H9 (cell line): ENCODE measurements at regions not wholly inside any gene's neighbourhood (a gene's known extent, or its start where the extent isn't known, plus 50 kb on each side); places are given as distances from the start of the nearest gene placed in this dataset.

Experiments
- DNase-seq: peaks from one replicate; pipeline ENCODE4 v3.0.0-alpha.2; 2017
- H2AFZ ChIP-seq: one replicate; pipeline ENCODE4 v1.6.1; 2013; ENCODE audit warnings: mild to moderate bottlenecking, low read length, control low read depth, moderate library complexity
- H2AK5ac ChIP-seq: 2 replicates; pipeline ENCODE4 v1.6.1; 2013; ENCODE audit warnings: low read length, control low read depth, mixed read lengths; ENCODE audit not compliant: insufficient read length
- H2BK120ac ChIP-seq: one replicate; pipeline ENCODE4 v1.6.1; 2013; ENCODE audit warnings: low read depth, mild to moderate bottlenecking, low read length, control low read depth, inconsistent platforms; ENCODE audit not compliant: poor library complexity, severe bottlenecking
- H2BK12ac ChIP-seq: 2 replicates; pipeline ENCODE4 v1.6.1; 2013; ENCODE audit warnings: low read length, control low read depth, mixed read lengths, low read depth; ENCODE audit not compliant: insufficient read length
- H2BK15ac ChIP-seq: 2 replicates; pipeline ENCODE4 v1.6.1; 2013; ENCODE audit warnings: low read depth, low read length, control low read depth
- H2BK20ac ChIP-seq: one replicate; pipeline ENCODE4 v1.6.1; 2013; ENCODE audit warnings: low read depth, mild to moderate bottlenecking, low read length, control low read depth, inconsistent platforms; ENCODE audit not compliant: poor library complexity, severe bottlenecking
- H2BK5ac ChIP-seq: 2 replicates; pipeline ENCODE4 v1.6.1; 2013; ENCODE audit warnings: low read length, control low read depth, mixed read lengths; ENCODE audit not compliant: insufficient read length
- H3K14ac ChIP-seq: 2 replicates; pipeline ENCODE4 v1.6.1; 2013; ENCODE audit warnings: low read length, control low read depth; ENCODE audit not compliant: insufficient read depth
- H3K18ac ChIP-seq: 2 replicates; pipeline ENCODE4 v1.6.1; 2013; ENCODE audit warnings: low read depth, mild to moderate bottlenecking, mixed read lengths, low read length, control low read depth; ENCODE audit not compliant: insufficient read length
- H3K23ac ChIP-seq: 2 replicates; pipeline ENCODE4 v1.6.1; 2013; ENCODE audit warnings: low read length, control low read depth, mixed read lengths, low read depth; ENCODE audit not compliant: insufficient read length
- H3K23me2 ChIP-seq: 2 replicates; pipeline ENCODE4 v1.6.1; 2013; ENCODE audit warnings: low read depth, mild to moderate bottlenecking, mixed read lengths, low read length, control low read depth; ENCODE audit not compliant: insufficient read length, poor library complexity, severe bottlenecking
- H3K27ac ChIP-seq: 2 replicates; pipeline ENCODE4 v1.5.1; 2013; ENCODE audit warnings: low read length, control low read depth, mixed read lengths, low read depth; ENCODE audit not compliant: insufficient read length
- H3K27me3 ChIP-seq: 2 replicates; pipeline ENCODE4 v1.6.1; 2013; ENCODE audit warnings: low read length, control low read depth, inconsistent platforms; ENCODE audit not compliant: insufficient read depth
- H3K4ac ChIP-seq: 2 replicates; pipeline ENCODE4 v1.6.1; 2013; ENCODE audit warnings: low read depth, mild to moderate bottlenecking, control low read depth, inconsistent platforms, low read length, moderate library complexity
- H3K4me1 ChIP-seq: 2 replicates; pipeline ENCODE4 v1.6.1; 2013; ENCODE audit warnings: low read length, control low read depth, inconsistent platforms; ENCODE audit not compliant: insufficient read depth
- H3K4me2 ChIP-seq: 2 replicates; pipeline ENCODE4 v1.6.1; 2013; ENCODE audit warnings: low read length, control low read depth, mixed read lengths; ENCODE audit not compliant: insufficient read length, insufficient read depth
- H3K56ac ChIP-seq: 2 replicates; pipeline ENCODE4 v1.6.1; 2013; ENCODE audit warnings: low read depth, mild to moderate bottlenecking, mixed read lengths, low read length, control low read depth; ENCODE audit not compliant: insufficient read length
- H3K79me1 ChIP-seq: 2 replicates; pipeline ENCODE4 v1.6.1; 2013; ENCODE audit warnings: low read depth, mild to moderate bottlenecking, moderate library complexity, low read length, control low read depth, inconsistent platforms; ENCODE audit not compliant: insufficient read depth, poor library complexity, severe bottlenecking
- H3K79me2 ChIP-seq: 2 replicates; pipeline ENCODE4 v1.6.1; 2013; ENCODE audit warnings: low read length, control low read depth, inconsistent platforms; ENCODE audit not compliant: insufficient read depth
- H3K9ac ChIP-seq: 2 replicates; pipeline ENCODE4 v1.6.1; 2013; ENCODE audit warnings: low read length, control low read depth, mixed read lengths; ENCODE audit not compliant: insufficient read length; ENCODE audit errors: extremely low read depth
- H3K9me3 ChIP-seq: one replicate; pipeline ENCODE4 v1.6.1; 2013; ENCODE audit warnings: low read depth, low read length, inconsistent platforms; ENCODE audit not compliant: control insufficient read depth
- H3T11ph ChIP-seq: one replicate; pipeline ENCODE4 v1.6.1; 2013; ENCODE audit warnings: mild to moderate bottlenecking, low read length, control low read depth, inconsistent platforms
- H4K20me1 ChIP-seq: one replicate; pipeline ENCODE4 v1.6.1; 2013; ENCODE audit not compliant: control insufficient read depth, insufficient read length, insufficient read depth
- H4K5ac ChIP-seq: 2 replicates; pipeline ENCODE4 v1.6.1; 2013; ENCODE audit warnings: low read depth, mild to moderate bottlenecking, mixed read lengths, low read length, control low read depth; ENCODE audit not compliant: insufficient read length
- H4K8ac ChIP-seq: replicated peaks from 2 replicates; pipeline ENCODE4 v1.6.1; 2013; ENCODE audit warnings: low read length, control low read depth, mixed read lengths, low read depth; ENCODE audit not compliant: insufficient read length
- H4K91ac ChIP-seq: 2 replicates; pipeline ENCODE4 v1.6.1; 2013; ENCODE audit warnings: low read depth, mild to moderate bottlenecking, moderate library complexity, mixed read lengths, low read length, control low read depth; ENCODE audit not compliant: insufficient read length
- H3K27ac Mint-ChIP-seq, 3 experiments: 2 replicates in 2 of 3; 3 replicates in 1 of 3; pipeline ENCODE4 v1.8.0; 2020 to 2021; ENCODE audit warnings: mixed read lengths in 3 of 3, mild to moderate bottlenecking in 1 of 3, moderate library complexity in 1 of 3
- H3K27me3 Mint-ChIP-seq: 2 replicates; pipeline ENCODE4 v1.8.0; 2021; ENCODE audit warnings: low read depth, mild to moderate bottlenecking, moderate library complexity, mixed read lengths
- H3K36me3 Mint-ChIP-seq, 3 experiments: 2 replicates in 2 of 3; 3 replicates in 1 of 3; pipeline ENCODE4 v1.8.0; 2020 to 2021; ENCODE audit warnings: low read depth in 3 of 3, mixed read lengths in 3 of 3; ENCODE audit not compliant: insufficient read depth in 1 of 3
- H3K4me1 Mint-ChIP-seq, 2 experiments: 2 replicates each; pipeline ENCODE4 v1.8.0; 2020; ENCODE audit warnings: mixed read lengths in 2 of 2
- H3K4me3 Mint-ChIP-seq, 2 experiments: 2 replicates in 1 of 2; 3 replicates in 1 of 2; pipeline ENCODE4 v1.8.0; 2020 to 2021; ENCODE audit warnings: mild to moderate bottlenecking in 2 of 2, mixed read lengths in 2 of 2, moderate library complexity in 1 of 2
- H3K9me3 Mint-ChIP-seq, 2 experiments: 2 replicates in 1 of 2; 3 replicates in 1 of 2; pipeline ENCODE4 v1.8.0; 2020; ENCODE audit warnings: mild to moderate bottlenecking in 2 of 2, mixed read lengths in 2 of 2, moderate library complexity in 1 of 2
- CTCF ChIP-seq: fragments of 200-600 bp; sonication (generic); conservative IDR thresholded peaks from 3 replicates; pipeline ENCODE4 v1.8.0; 2021; ENCODE audit warnings: antibody characterized with exemption, mild to moderate bottlenecking
- WGBS: extraction: QIAGEN DNeasy Blood & Tissue Kit; methylation state at CpG from one replicate; pipeline ENCODE4 v1.1.7; 2013; ENCODE audit warnings: missing lambda C conversion rate, low lambda C conversion rate, mixed read lengths; ENCODE audit not compliant: insufficient read length; ENCODE audit errors: extremely low coverage; 5-methylcytosine and 5-hydroxymethylcytosine counted together

- no peak overlapping the region for H2AK5ac ChIP-seq
- peaks cover 4 to 17% (median 5%) of the 10 kb centered on the region in 3 experiments; a peak in 6 of 7 replicates for H3K36me3 Mint-ChIP-seq
- H3K14ac ChIP-seq: no peak overlapping the region
- H3K79me1 ChIP-seq: no peaks in the 10 kb centered on the region
- no peaks in the 10 kb centered on the region; the same call in 1 of the 2 replicates for H3K27me3 ChIP-seq
- H3K4me2 ChIP-seq: no peak overlapping the region
- H3K27me3 Mint-ChIP-seq: peaks cover 5% of the 10 kb centered on the region
- H3T11ph ChIP-seq: no peak overlapping the region
- H3K9me3 ChIP-seq: no peaks in the 10 kb centered on the region
- no peak overlapping the region for H2BK12ac ChIP-seq
- H3K79me2 ChIP-seq: no peaks in the 10 kb centered on the region
- no peaks in the 10 kb centered on the region for H4K20me1 ChIP-seq
- no peak overlapping the region for H3K9ac ChIP-seq
- no peak overlapping the region for H3K4me3 Mint-ChIP-seq
- H3K4me1 ChIP-seq: peaks cover 12% of the 10 kb centered on the region; the same call in 1 of the 2 replicates
- peak overlapping the region in 2 of 3 experiments; percentile 6 to 46; a peak in 3 of 7 replicates for H3K27ac Mint-ChIP-seq
- no peak overlapping the region for H2BK20ac ChIP-seq
- no peak for TF ChIP-seq CTCF
- no peak overlapping the region for H3K18ac ChIP-seq
- H3K4me1 Mint-ChIP-seq: peaks cover 55% of the 10 kb centered on the region in 2 experiments
- no peak overlapping the region for H3K23ac ChIP-seq
- peaks cover 8 to 16% of the 10 kb centered on the region in 2 experiments for H3K9me3 Mint-ChIP-seq
- no peak overlapping the region for H2BK15ac ChIP-seq
- H2AFZ ChIP-seq: no peak overlapping the region
- DNase-seq: no peak
- H3K4ac ChIP-seq: no peak overlapping the region
- no peak overlapping the region for H4K91ac ChIP-seq
- H3K56ac ChIP-seq: no peak overlapping the region
- H3K27ac ChIP-seq: no peak overlapping the region
- no peak overlapping the region for H4K5ac ChIP-seq
- H2BK120ac ChIP-seq: no peak overlapping the region
- H3K23me2 ChIP-seq: no peaks in the 10 kb centered on the region
- H4K8ac ChIP-seq: no peak overlapping the region
- WGBS: no CpG with 5 or more reads among the region's 9 CpGs
- no peak overlapping the region for H2BK5ac ChIP-seq
Observed at GRCh38 chr22:49480331-49480730, 347.3 kb downstream of the BRD1 start.
